Superior temporal gyrus (tissue), 1 donor: ENCODE measurements at regions not wholly inside any gene's neighbourhood (a gene's known extent, or its start where the extent isn't known, plus 50 kb on each side); places are given as distances from the start of the nearest gene placed in this dataset.

Experiments used
- DNase-seq: peaks from one replicate; pipeline ENCODE4 v3.0.0-alpha.2; 2016; ENCODE audit errors: extremely low spot score

- DNase-seq: no peak
Observed at GRCh38 chr7:17520941-17521340, 222.5 kb downstream of the AHR start.

GRCh38 chr7:17521437-17521836 lies 223.0 kb downstream of the AHR start:
- no peak for DNase-seq

- no peak for DNase-seq
Observed at GRCh38 chr7:17523813-17524739, 225.6 kb downstream of the AHR start.

- no peak for DNase-seq
Observed at GRCh38 chr7:17524746-17525145, 226.3 kb downstream of the AHR start.

- DNase-seq: no peak
Observed at GRCh38 chr7:17526621-17527020, 228.2 kb downstream of the AHR start.

GRCh38 chr7:17528636-17529035 lies 230.2 kb downstream of the AHR start:
- no peak for DNase-seq

- DNase-seq: no peak
Observed at GRCh38 chr7:17530244-17530643, 231.8 kb downstream of the AHR start.

- DNase-seq: no peak
Observed at GRCh38 chr7:17530741-17531421, 232.4 kb downstream of the AHR start.

GRCh38 chr7:17532861-17533404 lies 234.5 kb downstream of the AHR start:
- no peak for DNase-seq

GRCh38 chr7:17534348-17534747 lies 235.9 kb downstream of the AHR start:
- DNase-seq: no peak

- DNase-seq: no peak
Observed at GRCh38 chr7:17535776-17536175, 237.3 kb downstream of the AHR start.

- no peak for DNase-seq
Observed at GRCh38 chr7:17544401-17544800, 245.9 kb downstream of the AHR start.

GRCh38 chr7:17545348-17545747 lies 246.9 kb downstream of the AHR start:
- DNase-seq: no peak

- DNase-seq: no peak
Observed at GRCh38 chr7:17546189-17546588, 247.7 kb downstream of the AHR start.

GRCh38 chr7:17546592-17546991 lies 248.1 kb downstream of the AHR start:
- DNase-seq: no peak

GRCh38 chr7:17548014-17548653 lies 249.7 kb downstream of the AHR start:
- no peak for DNase-seq

GRCh38 chr7:17549406-17549805 lies 251.0 kb downstream of the AHR start:
- no peak for DNase-seq

GRCh38 chr7:17552373-17552772 lies 253.9 kb downstream of the AHR start:
- DNase-seq: no peak

GRCh38 chr7:17552952-17553351 lies 254.5 kb downstream of the AHR start:
- DNase-seq: no peak

- no peak for DNase-seq
Observed at GRCh38 chr7:17554341-17555015, 256.0 kb downstream of the AHR start.

- no peak for DNase-seq
Observed at GRCh38 chr7:17556247-17556956, 257.9 kb downstream of the AHR start.
